GM12891 (cell line): ENCODE measurements at regions not wholly inside any gene's neighbourhood (a gene's known extent, or its start where the extent isn't known, plus 50 kb on each side); places are given as distances from the start of the nearest gene placed in this dataset.

ENCODE experiments used
- POLR2A ChIP-seq: IDR thresholded peaks from 2 replicates; pipeline ENCODE4 v1.6.1; 2011; ENCODE audit warnings: low read depth, low read length, control low read depth
- POLR2AphosphoS5 ChIP-seq: IDR thresholded peaks from 2 replicates; pipeline ENCODE4 v1.6.1; 2011; ENCODE audit warnings: low read depth, low read length, control low read depth
- SPI1 ChIP-seq: IDR thresholded peaks from 2 replicates; pipeline ENCODE4 v1.6.1; 2011; ENCODE audit warnings: low read depth, low read length, control low read depth
- TAF1 ChIP-seq: IDR thresholded peaks from 2 replicates; pipeline ENCODE4 v1.6.1; 2011; ENCODE audit warnings: low read depth, low read length, control low read depth

DNA sequence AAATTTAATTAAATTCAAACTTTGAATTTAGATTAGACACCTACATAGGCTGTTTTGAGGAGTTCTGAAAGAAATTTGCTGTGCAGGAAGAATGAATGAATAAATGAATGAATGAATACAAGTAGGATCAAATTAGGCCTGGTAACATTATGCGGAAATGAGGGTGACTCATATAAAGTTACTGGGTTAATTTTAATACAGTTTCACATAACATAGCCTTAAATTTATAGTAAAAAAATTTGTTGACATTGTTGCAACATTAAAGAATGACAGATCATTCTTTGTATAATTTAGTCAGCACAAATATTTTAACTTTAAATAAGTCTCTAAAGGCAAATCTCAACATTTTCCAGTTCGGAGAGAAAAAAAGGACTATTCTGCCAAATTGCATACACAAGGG is 1293.1 kb upstream of the SLC39A10 start:
- TF ChIP-seq POLR2AphosphoS5, result no peak
- TF ChIP-seq POLR2A, result no peak
- TF ChIP-seq TAF1, result no peak
- TF ChIP-seq SPI1, result no peak
